Stimulated activated CD8-positive, alpha-beta memory T cell treated with anti-CD3 and anti-CD28 coated beads, Interleukin-2, amount 100 ng/mL, for 48 hours (primary cell): ENCODE measurements at regions not wholly inside any gene's neighbourhood (a gene's known extent, or its start where the extent isn't known, plus 50 kb on each side); places are given as distances from the start of the nearest gene placed in this dataset.

Experiments used
- DNase-seq, 2 donors: peaks; one replicate each; pipeline ENCODE4 v3.0.0-alpha.2; 2020; ENCODE audit warnings: low read depth in 2 of 2

GRCh38 chr3:7897655-7898054, 604.0 kb upstream of the LMCD1 start:
- no peak for DNase-seq

- DNase-seq = no peak
Observed at GRCh38 chr3:7913283-7913682, 588.3 kb upstream of the LMCD1 start.

GRCh38 chr3:7915356-7915755, 586.3 kb upstream of the LMCD1 start:
- DNase-seq = no peak

GRCh38 chr3:7917443-7918151, 584.0 kb upstream of the LMCD1 start:
- no peak for DNase-seq

- no peak for DNase-seq
Observed at GRCh38 chr3:7920211-7920610, 581.4 kb upstream of the LMCD1 start.

- DNase-seq = no peak
Observed at GRCh38 chr3:7924228-7924627, 577.4 kb upstream of the LMCD1 start.

- DNase-seq = no peak
Observed at GRCh38 chr3:7927015-7927414, 574.6 kb upstream of the LMCD1 start.

- no peak for DNase-seq
Observed at GRCh38 chr3:7927864-7928263, 573.8 kb upstream of the LMCD1 start.

GRCh38 chr3:7929319-7929889, 572.2 kb upstream of the LMCD1 start:
- DNase-seq = no peak

- DNase-seq = no peak
Observed at GRCh38 chr3:7934362-7934761, 567.3 kb upstream of the LMCD1 start.

GRCh38 chr3:7947930-7948329, 553.7 kb upstream of the LMCD1 start:
- DNase-seq = no peak

GRCh38 chr3:7950890-7951289, 550.7 kb upstream of the LMCD1 start:
- no peak for DNase-seq

- DNase-seq = no peak
Observed at GRCh38 chr3:7953449-7954014, 548.1 kb upstream of the LMCD1 start.

- no peak for DNase-seq
Observed at GRCh38 chr3:7957024-7957423, 544.6 kb upstream of the LMCD1 start.

- no peak for DNase-seq
Observed at GRCh38 chr3:7959094-7959493, 542.5 kb upstream of the LMCD1 start.

GRCh38 chr3:7960601-7961000, 541.0 kb upstream of the LMCD1 start:
- DNase-seq = no peak

- no peak for DNase-seq
Observed at GRCh38 chr3:7962301-7962700, 539.3 kb upstream of the LMCD1 start.

GRCh38 chr3:7964899-7965298, 536.7 kb upstream of the LMCD1 start:
- DNase-seq = no peak

GRCh38 chr3:7973006-7973405, 528.6 kb upstream of the LMCD1 start:
- DNase-seq = no peak

- DNase-seq = no peak
Observed at GRCh38 chr3:7977245-7978086, 524.2 kb upstream of the LMCD1 start.

GRCh38 chr3:7978087-7978422, 523.6 kb upstream of the LMCD1 start:
- DNase-seq = no peak

- DNase-seq = no peak
Observed at GRCh38 chr3:7982126-7982525, 519.5 kb upstream of the LMCD1 start.

GRCh38 chr3:7999384-7999783, 502.2 kb upstream of the LMCD1 start:
- no peak for DNase-seq
